ENCODE measurements at regions not wholly inside any gene's neighbourhood (a gene's known extent, or its start where the extent isn't known, plus 50 kb on each side); places are given as distances from the start of the nearest gene placed in this dataset.

DNA sequence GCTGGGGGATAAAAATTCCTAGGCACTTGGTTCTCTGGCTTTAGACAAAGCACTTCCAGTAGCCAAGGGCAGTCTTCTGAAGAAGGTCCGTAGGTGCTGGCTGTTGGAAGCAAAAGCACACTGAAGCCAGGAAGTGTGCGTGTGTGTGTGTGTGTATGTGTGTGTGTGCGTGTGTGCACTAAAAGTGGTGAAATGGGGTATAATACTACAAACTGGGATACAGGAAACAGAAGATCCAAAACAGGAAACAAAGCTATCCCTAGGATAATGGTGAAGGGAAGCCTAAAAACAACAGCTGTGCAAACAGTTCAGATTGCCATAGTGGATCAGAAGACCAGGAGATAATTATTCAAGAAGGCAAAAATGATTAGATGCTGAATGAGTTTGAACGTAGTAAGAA lies 103.4 kb downstream of the IL20RB start:
- Histone ChIP-seq H3K36me3 (ENCODE audit: control insufficient read depth, insufficient read depth, low read length) (no peaks in the 10 kb centered on the region), H3K9ac (ENCODE audit: low read length) (no peak overlapping the region), H3K9me3 (ENCODE audit: control insufficient read depth, low read length) (no peaks in the 10 kb centered on the region), H3K4me3 (ENCODE audit: low read length) (no peak overlapping the region), H3K4me1 (ENCODE audit: control insufficient read depth, insufficient read depth, low read length) (no peaks in the 10 kb centered on the region), H3K27me3 (ENCODE audit: control insufficient read depth, insufficient read depth, low read length) (no peaks in the 10 kb centered on the region)

DNA sequence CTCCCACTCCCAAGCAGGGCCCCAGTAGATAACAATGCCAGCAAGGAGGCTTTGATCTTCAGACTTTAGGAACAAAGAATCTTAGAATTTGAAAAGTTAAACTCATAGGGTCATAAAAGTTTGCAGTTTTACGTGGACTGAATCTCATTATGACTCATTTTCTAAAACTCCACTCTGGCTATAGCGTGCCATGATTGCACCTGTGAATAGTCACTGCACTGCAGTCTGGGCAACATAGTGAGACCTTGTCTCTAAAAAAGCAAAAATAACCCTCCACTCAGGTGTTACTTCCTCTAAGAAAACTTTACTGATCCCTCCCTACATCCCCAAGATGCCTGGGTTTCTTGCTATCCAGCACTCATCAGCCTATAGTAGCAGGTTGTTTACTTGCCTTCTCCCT lies 104.5 kb downstream of the IL20RB start:
- no peak overlapping the region for H3K9ac ChIP-seq (ENCODE audit: low read length)
- no peaks in the 10 kb centered on the region for H3K36me3 ChIP-seq (ENCODE audit: control insufficient read depth, insufficient read depth, low read length)

DNA sequence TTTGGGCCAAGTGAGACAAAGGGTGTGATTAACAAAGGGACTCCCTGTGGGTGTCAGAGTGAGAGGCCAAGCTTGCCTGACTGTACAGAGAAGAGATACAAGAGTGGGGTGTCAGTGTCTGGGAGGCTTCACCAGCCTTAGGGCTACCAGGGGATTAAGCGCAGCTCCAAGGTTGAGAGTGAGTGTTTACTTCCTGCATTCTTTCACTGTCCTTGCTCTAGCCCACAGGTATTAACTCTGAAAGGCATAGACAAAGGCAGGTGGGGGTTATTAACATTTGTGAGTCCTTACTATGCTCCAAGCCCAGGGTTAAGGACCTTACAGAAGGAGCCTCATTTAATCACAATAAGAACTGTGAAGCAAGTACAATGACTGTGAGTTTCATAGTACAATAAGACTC lies 107.6 kb downstream of the IL20RB start:
- Histone ChIP-seq H3K4me1 (ENCODE audit: control insufficient read depth, insufficient read depth, low read length) (no peaks in the 10 kb centered on the region), H3K9ac (ENCODE audit: low read length) (no peak overlapping the region), H3K27me3 (ENCODE audit: control insufficient read depth, insufficient read depth, low read length) (no peaks in the 10 kb centered on the region), H3K9me3 (ENCODE audit: control insufficient read depth, low read length) (no peaks in the 10 kb centered on the region), H3K4me3 (ENCODE audit: low read length) (no peak overlapping the region), H3K36me3 (ENCODE audit: control insufficient read depth, insufficient read depth, low read length) (no peaks in the 10 kb centered on the region)

More for the DNA sequence above, 104.5 kb downstream of the IL20RB start:
- Histone ChIP-seq H3K27me3 (ENCODE audit: control insufficient read depth, insufficient read depth, low read length) (no peaks in the 10 kb centered on the region), H3K9me3 (ENCODE audit: control insufficient read depth, low read length) (no peaks in the 10 kb centered on the region), H3K4me1 (ENCODE audit: control insufficient read depth, insufficient read depth, low read length) (no peaks in the 10 kb centered on the region), H3K4me3 (ENCODE audit: low read length) (no peak overlapping the region)

DNA sequence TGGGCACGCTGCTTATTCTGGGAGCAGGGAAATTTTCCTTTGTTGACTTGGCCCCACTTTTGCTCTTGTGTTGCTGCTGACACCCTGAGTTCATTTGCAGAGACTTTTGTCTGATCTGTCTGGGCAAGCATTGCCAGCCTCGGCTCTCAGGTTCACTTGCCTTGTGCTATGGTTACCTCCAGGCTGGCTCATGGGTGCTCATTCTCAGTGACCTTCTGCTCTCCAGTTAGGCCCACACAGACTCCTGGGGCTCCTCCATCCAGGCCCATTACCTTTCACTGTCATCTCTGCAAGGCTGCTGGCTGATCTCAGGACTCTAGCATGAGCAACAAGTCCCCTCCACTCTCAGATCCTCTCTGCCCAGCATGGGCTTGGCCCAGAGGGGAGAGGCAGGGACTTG lies 108.3 kb downstream of the IL20RB start:
- Histone ChIP-seq H3K4me3 (ENCODE audit: low read length) (no peak overlapping the region), H3K9me3 (ENCODE audit: control insufficient read depth, low read length) (no peaks in the 10 kb centered on the region), H3K4me1 (ENCODE audit: control insufficient read depth, insufficient read depth, low read length) (no peaks in the 10 kb centered on the region), H3K36me3 (ENCODE audit: control insufficient read depth, insufficient read depth, low read length) (no peaks in the 10 kb centered on the region), H3K9ac (ENCODE audit: low read length) (no peak overlapping the region), H3K27me3 (ENCODE audit: control insufficient read depth, insufficient read depth, low read length) (no peaks in the 10 kb centered on the region)

DNA sequence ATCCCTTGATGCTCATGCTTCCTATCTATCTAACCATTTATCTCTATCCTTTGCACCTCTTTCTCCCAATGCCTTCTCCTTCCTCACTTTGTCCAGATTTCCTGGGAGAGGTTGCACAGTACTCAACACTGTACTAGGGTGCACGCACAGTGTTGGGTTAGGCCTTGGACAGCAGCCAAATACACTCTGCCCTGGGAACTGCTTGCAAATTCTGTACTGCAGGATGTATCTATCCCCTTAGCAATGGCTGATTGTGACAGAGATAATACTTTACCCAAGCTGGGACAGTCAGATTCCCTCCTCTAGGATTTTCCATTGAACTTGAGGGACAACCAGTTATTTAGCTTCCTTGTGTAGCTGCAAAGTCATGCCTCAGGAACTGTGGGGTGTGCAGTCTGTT lies 113.3 kb downstream of the IL20RB start:
- no peak overlapping the region for H3K9ac ChIP-seq (ENCODE audit: low read length)
- no peak overlapping the region for H3K4me3 ChIP-seq (ENCODE audit: low read length)
- H3K4me1 ChIP-seq (ENCODE audit: control insufficient read depth, insufficient read depth, low read length), result no peaks in the 10 kb centered on the region
- H3K27me3 ChIP-seq (ENCODE audit: control insufficient read depth, insufficient read depth, low read length), result no peaks in the 10 kb centered on the region
- no peaks in the 10 kb centered on the region for H3K36me3 ChIP-seq (ENCODE audit: control insufficient read depth, insufficient read depth, low read length)
- H3K9me3 ChIP-seq (ENCODE audit: control insufficient read depth, low read length), result no peaks in the 10 kb centered on the region

DNA sequence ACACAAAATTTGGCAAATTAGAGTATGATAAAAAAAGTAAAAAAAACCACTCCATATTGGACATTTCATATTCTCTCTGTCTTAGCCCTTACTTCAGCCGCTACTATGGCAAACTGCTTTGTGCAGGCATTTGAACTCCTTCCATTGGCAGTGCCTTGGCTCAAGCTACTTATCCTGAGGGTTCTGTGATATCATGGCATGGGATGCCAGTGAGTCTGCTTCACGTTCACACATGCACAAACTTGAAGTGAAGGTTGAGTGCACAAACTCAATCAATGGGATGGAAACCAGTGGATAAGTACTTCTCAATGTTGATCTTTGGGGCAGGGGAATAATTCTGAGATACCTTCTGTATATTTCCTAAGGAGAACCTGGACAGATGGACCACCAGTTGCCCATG lies 117.2 kb downstream of the IL20RB start:
- H3K4me3 ChIP-seq (ENCODE audit: low read length), result no peak overlapping the region
- H3K4me1 ChIP-seq (ENCODE audit: control insufficient read depth, insufficient read depth, low read length), result no peaks in the 10 kb centered on the region
- no peaks in the 10 kb centered on the region for H3K36me3 ChIP-seq (ENCODE audit: control insufficient read depth, insufficient read depth, low read length)
- no peak overlapping the region for H3K9ac ChIP-seq (ENCODE audit: low read length)
- no peaks in the 10 kb centered on the region for H3K27me3 ChIP-seq (ENCODE audit: control insufficient read depth, insufficient read depth, low read length)
- H3K9me3 ChIP-seq (ENCODE audit: control insufficient read depth, low read length), result no peaks in the 10 kb centered on the region

DNA sequence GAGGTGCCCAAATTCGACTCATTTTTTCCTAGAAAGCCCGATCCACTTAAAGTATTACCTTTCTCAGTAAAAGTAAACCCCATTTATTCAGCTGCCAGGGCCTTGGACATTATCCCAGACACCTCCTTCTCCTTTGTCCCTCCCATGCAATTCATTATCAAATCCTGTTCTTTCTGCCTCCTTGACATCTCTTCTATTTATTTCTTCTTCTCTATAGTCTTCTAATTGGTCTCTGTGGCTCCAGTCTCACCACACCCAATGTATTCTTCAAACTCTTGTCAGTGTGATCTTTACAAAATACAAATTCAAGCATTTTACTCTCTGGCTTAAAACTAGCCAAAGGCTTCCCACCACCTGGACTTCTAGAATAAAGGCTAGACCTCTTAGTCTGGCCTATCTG lies 120.3 kb downstream of the IL20RB start:
- Histone ChIP-seq H3K4me3 (ENCODE audit: low read length) (no peak overlapping the region), H3K36me3 (ENCODE audit: control insufficient read depth, insufficient read depth, low read length) (no peaks in the 10 kb centered on the region), H3K9me3 (ENCODE audit: control insufficient read depth, low read length) (no peaks in the 10 kb centered on the region), H3K9ac (ENCODE audit: low read length) (no peak overlapping the region), H3K27me3 (ENCODE audit: control insufficient read depth, insufficient read depth, low read length) (no peaks in the 10 kb centered on the region), H3K4me1 (ENCODE audit: control insufficient read depth, insufficient read depth, low read length) (no peaks in the 10 kb centered on the region)

DNA sequence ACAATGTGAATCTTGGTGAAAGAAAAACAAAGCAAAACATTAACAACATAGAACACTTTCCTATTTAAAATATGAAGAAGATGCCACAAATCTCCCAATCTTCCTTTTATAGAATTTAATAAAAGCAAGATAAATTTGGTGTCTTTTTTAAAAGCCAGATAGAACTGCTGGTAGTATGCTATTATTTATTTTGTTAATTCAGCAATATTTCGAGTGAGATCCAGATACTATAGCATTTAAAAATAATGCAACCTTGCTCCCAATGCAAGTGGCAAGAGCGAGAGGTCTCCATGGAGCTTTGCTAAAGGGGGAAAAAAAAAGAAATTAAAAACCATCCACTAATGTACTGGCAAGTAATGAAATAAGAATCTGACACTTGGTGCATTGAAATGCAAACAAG lies 121.8 kb downstream of the IL20RB start:
- H3K4me1 ChIP-seq (ENCODE audit: control insufficient read depth, insufficient read depth, low read length), result no peaks in the 10 kb centered on the region
- H3K4me3 ChIP-seq (ENCODE audit: low read length), result no peak overlapping the region
- no peaks in the 10 kb centered on the region for H3K9me3 ChIP-seq (ENCODE audit: control insufficient read depth, low read length)
- no peak overlapping the region for H3K9ac ChIP-seq (ENCODE audit: low read length)
- H3K27me3 ChIP-seq (ENCODE audit: control insufficient read depth, insufficient read depth, low read length), result no peaks in the 10 kb centered on the region
- H3K36me3 ChIP-seq (ENCODE audit: control insufficient read depth, insufficient read depth, low read length), result no peaks in the 10 kb centered on the region

DNA sequence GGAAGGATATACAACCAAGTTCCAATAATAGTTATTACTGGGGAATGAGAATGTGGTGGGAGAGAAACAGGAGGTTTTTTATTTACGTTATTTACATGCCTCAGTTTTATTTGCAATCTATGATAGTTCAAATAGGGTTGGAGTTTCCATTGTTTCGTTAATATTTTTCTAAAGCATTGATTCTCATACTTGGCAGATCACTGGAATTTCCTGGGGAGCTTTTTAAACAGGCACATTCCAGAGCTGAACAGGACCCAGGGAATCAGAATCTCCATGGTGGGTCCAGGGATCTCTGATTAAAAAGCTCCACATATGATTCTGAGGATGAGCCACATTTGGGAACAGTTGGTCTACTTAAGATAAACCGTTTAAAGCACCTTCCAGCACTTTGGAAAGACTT lies 123.9 kb downstream of the IL20RB start:
- H3K36me3 ChIP-seq (ENCODE audit: control insufficient read depth, insufficient read depth, low read length), result no peaks in the 10 kb centered on the region
- no peaks in the 10 kb centered on the region for H3K4me1 ChIP-seq (ENCODE audit: control insufficient read depth, insufficient read depth, low read length)
- no peaks in the 10 kb centered on the region for H3K9me3 ChIP-seq (ENCODE audit: control insufficient read depth, low read length)
- no peak overlapping the region for H3K4me3 ChIP-seq (ENCODE audit: low read length)
- H3K27me3 ChIP-seq (ENCODE audit: control insufficient read depth, insufficient read depth, low read length), result no peaks in the 10 kb centered on the region
- no peak overlapping the region for H3K9ac ChIP-seq (ENCODE audit: low read length)

DNA sequence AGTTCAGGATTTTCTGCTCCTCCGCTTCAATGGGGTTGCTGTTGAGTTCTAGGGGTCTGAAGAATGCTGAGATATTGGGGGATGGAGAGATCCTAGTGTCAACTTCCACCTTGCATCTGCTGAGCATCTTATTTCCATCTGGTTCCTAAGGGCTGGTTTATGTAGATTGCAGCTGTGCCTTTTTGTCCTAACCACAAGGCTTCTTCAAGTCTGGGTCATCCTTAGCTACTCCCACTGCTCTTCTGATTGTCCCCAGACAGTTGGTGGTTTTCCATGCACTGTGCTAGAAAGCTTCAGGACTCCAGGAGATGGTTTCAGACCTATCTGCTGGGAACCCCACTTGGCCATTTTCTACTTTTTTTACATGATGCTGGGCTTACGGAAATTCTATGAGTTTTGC lies 125.0 kb downstream of the IL20RB start:
- no peak overlapping the region for H3K9ac ChIP-seq (ENCODE audit: low read length)
- no peaks in the 10 kb centered on the region for H3K27me3 ChIP-seq (ENCODE audit: control insufficient read depth, insufficient read depth, low read length)
- no peaks in the 10 kb centered on the region for H3K4me1 ChIP-seq (ENCODE audit: control insufficient read depth, insufficient read depth, low read length)
- no peaks in the 10 kb centered on the region for H3K36me3 ChIP-seq (ENCODE audit: control insufficient read depth, insufficient read depth, low read length)
- H3K4me3 ChIP-seq (ENCODE audit: low read length), result no peak overlapping the region
- no peaks in the 10 kb centered on the region for H3K9me3 ChIP-seq (ENCODE audit: control insufficient read depth, low read length)

DNA sequence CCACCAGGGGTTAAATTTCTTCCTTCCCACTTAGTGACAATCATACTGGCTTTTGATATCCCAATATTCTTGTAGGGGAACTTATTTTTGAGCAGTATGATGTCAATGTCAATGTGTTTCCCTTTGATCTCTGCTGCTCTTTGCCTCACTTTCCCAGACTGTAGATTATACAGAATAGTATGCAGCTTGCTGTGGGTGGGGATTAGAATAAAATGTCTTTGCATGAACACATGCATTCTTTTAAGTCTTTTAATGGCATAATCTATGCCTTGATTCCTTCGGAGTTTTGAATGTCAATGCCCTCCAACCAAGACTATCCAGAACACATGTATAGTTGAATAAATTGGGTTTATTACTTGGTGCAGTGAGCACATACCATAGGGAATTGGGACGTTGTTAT lies 125.5 kb downstream of the IL20RB start:
- no peaks in the 10 kb centered on the region for H3K4me1 ChIP-seq (ENCODE audit: control insufficient read depth, insufficient read depth, low read length)
- H3K4me3 ChIP-seq (ENCODE audit: low read length), result no peak overlapping the region
- no peaks in the 10 kb centered on the region for H3K27me3 ChIP-seq (ENCODE audit: control insufficient read depth, insufficient read depth, low read length)
- no peaks in the 10 kb centered on the region for H3K36me3 ChIP-seq (ENCODE audit: control insufficient read depth, insufficient read depth, low read length)
- no peaks in the 10 kb centered on the region for H3K9me3 ChIP-seq (ENCODE audit: control insufficient read depth, low read length)
- no peak overlapping the region for H3K9ac ChIP-seq (ENCODE audit: low read length)

DNA sequence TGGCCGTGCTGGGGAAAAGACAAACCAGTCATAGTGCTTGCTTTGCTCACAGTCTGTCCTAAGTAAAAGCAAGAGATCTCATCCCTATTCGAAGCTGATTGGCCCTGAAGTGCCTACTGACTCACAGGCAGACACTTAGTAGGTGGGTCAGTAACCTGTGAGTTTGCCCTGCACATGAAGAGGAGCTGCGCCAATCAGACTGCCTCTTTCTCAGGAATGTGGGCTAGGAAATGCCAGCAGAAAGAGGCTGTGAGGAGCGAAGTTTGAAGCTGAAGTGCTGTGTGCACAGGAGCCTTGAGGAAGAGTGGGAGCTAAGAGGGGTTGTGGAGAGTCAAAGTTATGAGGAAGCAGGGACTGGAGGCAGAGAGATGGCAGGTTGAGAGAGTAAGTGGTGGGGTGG lies 126.8 kb downstream of the IL20RB start:
- no peak overlapping the region for H3K4me3 ChIP-seq (ENCODE audit: low read length)
- no peak overlapping the region for H3K9ac ChIP-seq (ENCODE audit: low read length)
- H3K36me3 ChIP-seq (ENCODE audit: control insufficient read depth, insufficient read depth, low read length), result no peaks in the 10 kb centered on the region
- H3K9me3 ChIP-seq (ENCODE audit: control insufficient read depth, low read length), result no peaks in the 10 kb centered on the region
- H3K27me3 ChIP-seq (ENCODE audit: control insufficient read depth, insufficient read depth, low read length), result no peaks in the 10 kb centered on the region
- H3K4me1 ChIP-seq (ENCODE audit: control insufficient read depth, insufficient read depth, low read length), result no peaks in the 10 kb centered on the region

DNA sequence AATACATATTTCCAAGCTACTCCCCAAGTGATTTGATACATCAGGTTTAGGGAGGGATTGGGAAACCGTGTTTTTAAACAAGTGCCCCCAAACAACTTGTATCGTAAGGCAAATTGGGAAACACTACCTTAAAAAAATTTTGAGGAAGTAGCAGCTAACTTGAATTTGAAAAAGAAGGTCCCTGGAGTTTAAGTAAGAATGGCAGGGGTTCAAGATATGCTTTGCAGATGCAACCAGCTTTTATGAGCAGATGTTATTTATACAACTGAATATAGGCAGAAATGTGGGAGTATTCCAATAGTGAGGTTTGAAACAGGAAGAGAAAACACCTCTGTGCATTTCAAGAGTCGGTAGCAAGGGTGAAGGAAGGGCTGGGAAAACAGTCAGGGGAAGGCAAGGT lies 139.6 kb downstream of the IL20RB start:
- H3K9ac ChIP-seq (ENCODE audit: low read length), result no peak overlapping the region

More for the DNA sequence above, 139.6 kb downstream of the IL20RB start:
- H3K4me1 ChIP-seq (ENCODE audit: control insufficient read depth, insufficient read depth, low read length), result no peaks in the 10 kb centered on the region
- H3K9me3 ChIP-seq (ENCODE audit: control insufficient read depth, low read length), result no peaks in the 10 kb centered on the region
- H3K4me3 ChIP-seq (ENCODE audit: low read length), result no peak overlapping the region
- H3K36me3 ChIP-seq (ENCODE audit: control insufficient read depth, insufficient read depth, low read length), result no peaks in the 10 kb centered on the region
- no peaks in the 10 kb centered on the region for H3K27me3 ChIP-seq (ENCODE audit: control insufficient read depth, insufficient read depth, low read length)
